HEK293 (cell line): ENCODE measurements at regions not wholly inside any gene's neighbourhood (a gene's known extent, or its start where the extent isn't known, plus 50 kb on each side); places are given as distances from the start of the nearest gene placed in this dataset.

Experiments
- ATF2 ChIP-seq: fragments of 450-650 bp; formaldehyde crosslinking; IDR thresholded peaks from 2 replicates; pipeline ENCODE4 v1.5.1; 2016; ENCODE audit warnings: missing biosample characterization, missing genetic modification characterization, low read depth
- CTCF ChIP-seq: fragments of 450-650 bp; formaldehyde crosslinking; IDR thresholded peaks from 2 replicates; pipeline ENCODE4 v1.5.1; 2016; ENCODE audit warnings: missing biosample characterization, missing genetic modification characterization
- PRDM1 ChIP-seq: fragments of 450-650 bp; formaldehyde crosslinking; IDR thresholded peaks from 2 replicates; pipeline ENCODE4; 2016; ENCODE audit warnings: missing biosample characterization, missing genetic modification characterization
- ZBTB10 ChIP-seq: fragments of 450-650 bp; formaldehyde crosslinking; IDR thresholded peaks from 2 replicates; pipeline ENCODE4 v1.5.1; 2016; ENCODE audit warnings: missing biosample characterization, missing genetic modification characterization
- ZNF138 ChIP-seq: fragments of 450-650 bp; formaldehyde crosslinking; IDR thresholded peaks from 2 replicates; pipeline ENCODE4 v1.5.1; 2016; ENCODE audit warnings: missing biosample characterization, missing genetic modification characterization, borderline replicate concordance
- ZNF223 ChIP-seq: fragments of 450-650 bp; formaldehyde crosslinking; IDR thresholded peaks from 2 replicates; pipeline ENCODE4 v1.5.1; 2016; ENCODE audit warnings: missing biosample characterization, missing genetic modification characterization
- ZNF391 ChIP-seq: fragments of 450-650 bp; formaldehyde crosslinking; IDR thresholded peaks from 2 replicates; pipeline ENCODE4 v1.5.1; 2016; ENCODE audit warnings: low read depth, missing biosample characterization, missing genetic modification characterization, borderline replicate concordance
- TF ChIP-seq, protein P1 (sequence below): fragments of 450-650 bp; formaldehyde crosslinking; IDR thresholded peaks from 2 replicates; pipeline ENCODE4 v1.5.1; 2016; ENCODE audit warnings: missing biosample characterization, missing genetic modification characterization
- TF ChIP-seq, protein P2 (sequence below): fragments of 450-650 bp; formaldehyde crosslinking; IDR thresholded peaks from 2 replicates; pipeline ENCODE4 v1.5.1; 2016; ENCODE audit warnings: missing biosample characterization, missing genetic modification characterization

GRCh38 chr2:154640000-154640399 lies 58.5 kb upstream of the KCNJ3 start:
- no peak for TF ChIP-seq CTCF (tag by site-specific recombination)
- no peak for TF ChIP-seq ATF2 (tag by site-specific recombination)
- TF ChIP-seq ZNF391: no peak
- no peak for TF ChIP-seq ZNF138
- TF ChIP-seq, protein P1, sequence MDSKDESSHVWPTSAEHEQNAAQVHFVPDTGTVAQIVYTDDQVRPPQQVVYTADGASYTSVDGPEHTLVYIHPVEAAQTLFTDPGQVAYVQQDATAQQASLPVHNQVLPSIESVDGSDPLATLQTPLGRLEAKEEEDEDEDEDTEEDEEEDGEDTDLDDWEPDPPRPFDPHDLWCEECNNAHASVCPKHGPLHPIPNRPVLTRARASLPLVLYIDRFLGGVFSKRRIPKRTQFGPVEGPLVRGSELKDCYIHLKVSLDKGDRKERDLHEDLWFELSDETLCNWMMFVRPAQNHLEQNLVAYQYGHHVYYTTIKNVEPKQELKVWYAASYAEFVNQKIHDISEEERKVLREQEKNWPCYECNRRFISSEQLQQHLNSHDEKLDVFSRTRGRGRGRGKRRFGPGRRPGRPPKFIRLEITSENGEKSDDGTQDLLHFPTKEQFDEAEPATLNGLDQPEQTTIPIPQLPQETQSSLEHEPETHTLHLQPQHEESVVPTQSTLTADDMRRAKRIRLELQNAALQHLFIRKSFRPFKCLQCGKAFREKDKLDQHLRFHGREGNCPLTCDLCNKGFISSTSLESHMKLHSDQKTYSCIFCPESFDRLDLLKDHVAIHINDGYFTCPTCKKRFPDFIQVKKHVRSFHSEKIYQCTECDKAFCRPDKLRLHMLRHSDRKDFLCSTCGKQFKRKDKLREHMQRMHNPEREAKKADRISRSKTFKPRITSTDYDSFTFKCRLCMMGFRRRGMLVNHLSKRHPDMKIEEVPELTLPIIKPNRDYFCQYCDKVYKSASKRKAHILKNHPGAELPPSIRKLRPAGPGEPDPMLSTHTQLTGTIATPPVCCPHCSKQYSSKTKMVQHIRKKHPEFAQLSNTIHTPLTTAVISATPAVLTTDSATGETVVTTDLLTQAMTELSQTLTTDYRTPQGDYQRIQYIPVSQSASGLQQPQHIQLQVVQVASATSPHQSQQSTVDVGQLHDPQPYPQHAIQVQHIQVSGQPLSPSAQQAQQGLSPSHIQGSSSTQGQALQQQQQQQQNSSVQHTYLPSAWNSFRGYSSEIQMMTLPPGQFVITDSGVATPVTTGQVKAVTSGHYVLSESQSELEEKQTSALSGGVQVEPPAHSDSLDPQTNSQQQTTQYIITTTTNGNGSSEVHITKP (tag by site-specific recombination): no peak
- TF ChIP-seq PRDM1 (tag by site-specific recombination): no peak
- TF ChIP-seq, protein P2, sequence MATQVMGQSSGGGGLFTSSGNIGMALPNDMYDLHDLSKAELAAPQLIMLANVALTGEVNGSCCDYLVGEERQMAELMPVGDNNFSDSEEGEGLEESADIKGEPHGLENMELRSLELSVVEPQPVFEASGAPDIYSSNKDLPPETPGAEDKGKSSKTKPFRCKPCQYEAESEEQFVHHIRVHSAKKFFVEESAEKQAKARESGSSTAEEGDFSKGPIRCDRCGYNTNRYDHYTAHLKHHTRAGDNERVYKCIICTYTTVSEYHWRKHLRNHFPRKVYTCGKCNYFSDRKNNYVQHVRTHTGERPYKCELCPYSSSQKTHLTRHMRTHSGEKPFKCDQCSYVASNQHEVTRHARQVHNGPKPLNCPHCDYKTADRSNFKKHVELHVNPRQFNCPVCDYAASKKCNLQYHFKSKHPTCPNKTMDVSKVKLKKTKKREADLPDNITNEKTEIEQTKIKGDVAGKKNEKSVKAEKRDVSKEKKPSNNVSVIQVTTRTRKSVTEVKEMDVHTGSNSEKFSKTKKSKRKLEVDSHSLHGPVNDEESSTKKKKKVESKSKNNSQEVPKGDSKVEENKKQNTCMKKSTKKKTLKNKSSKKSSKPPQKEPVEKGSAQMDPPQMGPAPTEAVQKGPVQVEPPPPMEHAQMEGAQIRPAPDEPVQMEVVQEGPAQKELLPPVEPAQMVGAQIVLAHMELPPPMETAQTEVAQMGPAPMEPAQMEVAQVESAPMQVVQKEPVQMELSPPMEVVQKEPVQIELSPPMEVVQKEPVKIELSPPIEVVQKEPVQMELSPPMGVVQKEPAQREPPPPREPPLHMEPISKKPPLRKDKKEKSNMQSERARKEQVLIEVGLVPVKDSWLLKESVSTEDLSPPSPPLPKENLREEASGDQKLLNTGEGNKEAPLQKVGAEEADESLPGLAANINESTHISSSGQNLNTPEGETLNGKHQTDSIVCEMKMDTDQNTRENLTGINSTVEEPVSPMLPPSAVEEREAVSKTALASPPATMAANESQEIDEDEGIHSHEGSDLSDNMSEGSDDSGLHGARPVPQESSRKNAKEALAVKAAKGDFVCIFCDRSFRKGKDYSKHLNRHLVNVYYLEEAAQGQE (tag by site-specific recombination): no peak
- no peak for TF ChIP-seq ZNF223
- TF ChIP-seq ZBTB10: no peak
